GM12875 (cell line): ENCODE measurements at regions not wholly inside any gene's neighbourhood (a gene's known extent, or its start where the extent isn't known, plus 50 kb on each side); places are given as distances from the start of the nearest gene placed in this dataset.

Experiments
- H3K4me3 ChIP-seq: one replicate; pipeline ENCODE4 v1.5.1; 2011; ENCODE audit warnings: low read depth, low read length, control low read depth
- TF ChIP-seq, protein P1 (sequence below): IDR thresholded peaks from 2 replicates; pipeline ENCODE4 v1.5.1; 2011; ENCODE audit warnings: low read depth, mild to moderate bottlenecking, control low read depth, inconsistent platforms, low read length, moderate library complexity, borderline replicate concordance; ENCODE audit not compliant: insufficient read depth

DNA sequence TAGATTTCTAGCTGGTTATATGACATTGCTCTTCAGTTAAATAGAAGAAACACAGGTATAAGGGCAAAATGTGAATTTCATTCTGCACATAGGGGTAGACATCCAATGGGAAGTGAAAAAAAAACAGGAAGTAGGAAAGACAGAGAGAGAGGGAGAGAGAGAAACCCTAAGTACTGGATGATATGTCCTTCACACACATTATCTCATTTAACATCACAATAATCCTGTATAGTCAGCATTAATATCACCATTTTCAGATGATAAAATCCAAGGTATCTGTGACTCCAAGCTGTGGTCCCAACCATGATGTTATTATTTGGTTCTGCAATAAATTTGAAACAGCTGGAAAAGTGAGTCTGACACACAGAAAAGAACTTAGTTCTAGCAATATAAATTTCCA is 759.9 kb downstream of the SATB2 start:
- H3K4me3 ChIP-seq: no peak overlapping the region
- TF ChIP-seq, protein P1, sequence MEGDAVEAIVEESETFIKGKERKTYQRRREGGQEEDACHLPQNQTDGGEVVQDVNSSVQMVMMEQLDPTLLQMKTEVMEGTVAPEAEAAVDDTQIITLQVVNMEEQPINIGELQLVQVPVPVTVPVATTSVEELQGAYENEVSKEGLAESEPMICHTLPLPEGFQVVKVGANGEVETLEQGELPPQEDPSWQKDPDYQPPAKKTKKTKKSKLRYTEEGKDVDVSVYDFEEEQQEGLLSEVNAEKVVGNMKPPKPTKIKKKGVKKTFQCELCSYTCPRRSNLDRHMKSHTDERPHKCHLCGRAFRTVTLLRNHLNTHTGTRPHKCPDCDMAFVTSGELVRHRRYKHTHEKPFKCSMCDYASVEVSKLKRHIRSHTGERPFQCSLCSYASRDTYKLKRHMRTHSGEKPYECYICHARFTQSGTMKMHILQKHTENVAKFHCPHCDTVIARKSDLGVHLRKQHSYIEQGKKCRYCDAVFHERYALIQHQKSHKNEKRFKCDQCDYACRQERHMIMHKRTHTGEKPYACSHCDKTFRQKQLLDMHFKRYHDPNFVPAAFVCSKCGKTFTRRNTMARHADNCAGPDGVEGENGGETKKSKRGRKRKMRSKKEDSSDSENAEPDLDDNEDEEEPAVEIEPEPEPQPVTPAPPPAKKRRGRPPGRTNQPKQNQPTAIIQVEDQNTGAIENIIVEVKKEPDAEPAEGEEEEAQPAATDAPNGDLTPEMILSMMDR: no peak

DNA sequence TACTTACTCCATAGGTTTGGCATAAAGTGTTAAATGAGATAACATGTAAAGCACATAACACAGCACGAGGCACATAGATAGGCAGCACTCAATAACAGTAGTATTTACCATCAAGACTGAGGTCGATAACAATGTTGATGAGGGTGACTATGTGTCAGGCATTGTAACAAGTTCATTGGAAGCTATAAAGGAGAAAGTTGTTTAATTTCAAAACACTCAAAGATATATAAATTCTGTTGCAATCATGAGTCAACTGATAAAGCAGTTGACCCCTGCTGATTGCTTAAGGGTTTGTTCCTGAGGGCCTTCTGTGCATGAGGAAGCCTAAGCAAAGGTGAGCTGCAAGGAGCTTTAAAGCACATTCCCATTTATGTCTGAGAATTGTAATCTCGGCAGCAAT is 760.5 kb downstream of the SATB2 start:
- no peak overlapping the region for H3K4me3 ChIP-seq
- TF ChIP-seq, protein P1: no peak

DNA sequence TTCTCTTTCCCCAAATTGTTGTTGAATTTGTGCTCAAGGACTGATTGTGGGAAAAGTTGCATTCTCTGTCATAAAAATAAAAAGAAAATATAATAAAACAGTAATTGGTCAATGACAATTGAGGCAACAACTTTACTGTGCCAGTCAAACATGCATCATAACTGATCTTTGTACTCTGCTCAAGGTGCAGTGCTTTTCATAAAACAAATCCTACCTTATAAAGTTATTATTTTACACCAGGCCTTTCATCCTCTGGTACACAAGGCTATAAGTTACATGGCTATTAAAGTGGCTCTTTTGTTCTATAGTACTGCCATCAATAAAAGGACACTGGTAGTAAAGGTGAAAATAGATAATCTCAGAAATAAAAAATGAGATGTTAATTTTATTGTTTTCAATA is 761.9 kb downstream of the SATB2 start:
- TF ChIP-seq, protein P1: no peak

DNA sequence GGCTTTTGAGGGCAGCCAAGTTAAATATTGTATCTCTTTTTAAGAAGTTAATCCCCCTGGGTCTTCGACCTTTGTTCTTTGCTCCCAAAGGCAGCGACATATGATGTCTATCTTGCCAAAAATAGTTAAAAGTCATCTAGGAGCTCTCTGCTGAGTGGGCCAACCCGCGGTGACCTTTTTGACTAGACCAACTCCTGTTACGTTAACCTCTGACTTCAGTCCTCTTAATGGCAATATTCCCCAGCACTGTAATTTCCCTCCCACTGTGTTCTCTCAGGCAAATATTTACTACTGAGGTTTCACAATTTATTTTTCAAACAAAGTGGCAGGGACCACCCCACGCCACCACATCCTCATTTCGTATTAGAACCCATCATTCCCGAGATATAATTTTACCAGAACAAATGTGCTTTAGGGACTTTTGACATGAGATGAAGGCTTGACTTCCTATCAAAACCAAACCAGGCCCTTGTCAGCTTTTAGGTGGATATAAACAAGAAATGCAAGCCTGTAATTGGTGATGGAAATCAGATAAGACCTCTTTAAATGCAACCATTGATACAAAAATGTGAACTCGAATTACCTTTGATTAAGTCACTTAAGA is 764.7 kb downstream of the SATB2 start:
- no peak overlapping the region for H3K4me3 ChIP-seq
- TF ChIP-seq, protein P1: no peak

More for the DNA sequence above, 761.9 kb downstream of the SATB2 start:
- H3K4me3 ChIP-seq: no peak overlapping the region

- no peak overlapping the region for H3K4me3 ChIP-seq
- TF ChIP-seq, protein P1: no peak
Measured at GRCh38 chr2:198691236-198691635, 766.5 kb downstream of the SATB2 start.

DNA sequence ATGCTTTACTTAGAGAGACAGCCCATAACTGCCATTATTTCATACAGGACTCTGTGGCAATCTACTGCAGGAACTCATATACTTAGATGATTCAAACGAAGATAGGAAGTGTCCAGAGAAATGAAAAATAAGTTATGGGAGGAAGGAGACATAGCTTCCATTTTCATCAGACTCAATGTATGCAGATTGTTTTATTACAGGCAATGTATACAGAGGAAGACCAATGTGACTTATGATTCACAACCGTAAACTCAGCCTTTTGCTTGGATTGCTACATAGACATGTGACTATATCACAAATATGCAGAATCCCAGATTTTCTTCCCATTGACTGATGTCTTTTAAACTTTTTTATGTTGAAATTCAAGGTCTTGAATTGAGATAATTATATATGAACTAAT is 793.4 kb downstream of the SATB2 start:
- H3K4me3 ChIP-seq: no peak overlapping the region
- TF ChIP-seq, protein P1: no peak

- TF ChIP-seq, protein P1: no peak
Measured at GRCh38 chr2:198662905-198663304, 794.8 kb downstream of the SATB2 start.

More at GRCh38 chr2:198662905-198663304, 794.8 kb downstream of the SATB2 start:
- H3K4me3 ChIP-seq: no peak overlapping the region
